ENCODE measurements at regions not wholly inside any gene's neighbourhood (a gene's known extent, or its start where the extent isn't known, plus 50 kb on each side); places are given as distances from the start of the nearest gene placed in this dataset.

GRCh38 chr16:49179714-49180330, 101.8 kb downstream of the CBLN1 start:
- intact Hi-C loops (cut with micrococcal nuclease) = no loop called here
- H3K9me3 ChIP-seq (ENCODE audit: control extremely low read depth in 1 of 3, control insufficient read depth in 2 of 3, insufficient read depth in 1 of 3, low read length in 2 of 3) = peaks cover 0 to 7% (median 0%) of the 10 kb centered on the region in 3 donors
- no peaks in the 10 kb centered on the region for H3K27me3 ChIP-seq (replicated peaks in 1 of 4; ENCODE audit: control extremely low read depth in 1 of 4, control insufficient read depth in 3 of 4, insufficient read depth in 4 of 4, low read length in 3 of 4)
- H3K79me2 ChIP-seq (ENCODE audit: control insufficient read depth, insufficient read depth, low read length) = no peaks in the 10 kb centered on the region
- no peak for DNase-seq
- H3K4me1 ChIP-seq (ENCODE audit: control insufficient read depth in 2 of 2, insufficient read depth in 2 of 2, low read length in 2 of 2) = no peaks in the 10 kb centered on the region
- CTCF ChIA-PET = no interaction called here
- Mint-ChIP-seq H3K4me3 (no peak overlapping the region), H3K4me1 (no peaks in the 10 kb centered on the region), H3K27me3 (peaks cover 4% of the 10 kb centered on the region), H3K9me3 (ENCODE audit: insufficient read depth) (no peaks in the 10 kb centered on the region), H3K27ac (no peak overlapping the region)
- WGBS (ENCODE audit: insufficient coverage) = 28% methylated on average over 2 of the region's 4 CpGs
- no peak overlapping the region for H3K4me3 ChIP-seq (ENCODE audit: control extremely low read depth in 1 of 5, extremely low read depth in 1 of 5, insufficient read depth in 1 of 5, low read depth in 2 of 5, low read length in 4 of 5)
- H3K27ac ChIP-seq (ENCODE audit: low read length in 2 of 2) = no peak overlapping the region
- TF ChIP-seq EZH2 (IDR thresholded peaks at IDR 0.05; ENCODE audit: borderline replicate concordance, insufficient read depth, low read depth, low read length, poor library complexity, severe bottlenecking) = no peak
- TF ChIP-seq, protein P1, sequence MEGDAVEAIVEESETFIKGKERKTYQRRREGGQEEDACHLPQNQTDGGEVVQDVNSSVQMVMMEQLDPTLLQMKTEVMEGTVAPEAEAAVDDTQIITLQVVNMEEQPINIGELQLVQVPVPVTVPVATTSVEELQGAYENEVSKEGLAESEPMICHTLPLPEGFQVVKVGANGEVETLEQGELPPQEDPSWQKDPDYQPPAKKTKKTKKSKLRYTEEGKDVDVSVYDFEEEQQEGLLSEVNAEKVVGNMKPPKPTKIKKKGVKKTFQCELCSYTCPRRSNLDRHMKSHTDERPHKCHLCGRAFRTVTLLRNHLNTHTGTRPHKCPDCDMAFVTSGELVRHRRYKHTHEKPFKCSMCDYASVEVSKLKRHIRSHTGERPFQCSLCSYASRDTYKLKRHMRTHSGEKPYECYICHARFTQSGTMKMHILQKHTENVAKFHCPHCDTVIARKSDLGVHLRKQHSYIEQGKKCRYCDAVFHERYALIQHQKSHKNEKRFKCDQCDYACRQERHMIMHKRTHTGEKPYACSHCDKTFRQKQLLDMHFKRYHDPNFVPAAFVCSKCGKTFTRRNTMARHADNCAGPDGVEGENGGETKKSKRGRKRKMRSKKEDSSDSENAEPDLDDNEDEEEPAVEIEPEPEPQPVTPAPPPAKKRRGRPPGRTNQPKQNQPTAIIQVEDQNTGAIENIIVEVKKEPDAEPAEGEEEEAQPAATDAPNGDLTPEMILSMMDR (IDR thresholded peaks at IDR 0.05) = no peak
- H2AFZ ChIP-seq (ENCODE audit: insufficient read depth, low read depth, low read length, poor library complexity, severe bottlenecking) = no peak overlapping the region
- H3K36me3 ChIP-seq (replicated peaks in 1 of 2; ENCODE audit: control extremely low read depth in 1 of 2, control insufficient read depth in 1 of 2, extremely low read depth in 1 of 2, insufficient read depth in 2 of 2, low read length in 1 of 2) = no peaks in the 10 kb centered on the region
- H4K20me1 ChIP-seq (ENCODE audit: control insufficient read depth, insufficient read depth, low read length, poor library complexity, severe bottlenecking) = no peaks in the 10 kb centered on the region
- H3K4me2 ChIP-seq (replicated peaks; ENCODE audit: low read depth, low read length, poor library complexity, severe bottlenecking) = no peak overlapping the region
- ATAC-seq (ENCODE audit: low read depth) = no peak
- H3K9ac ChIP-seq (ENCODE audit: low read length) = no peak overlapping the region
- POLR2A ChIA-PET = no interaction called here

DNA sequence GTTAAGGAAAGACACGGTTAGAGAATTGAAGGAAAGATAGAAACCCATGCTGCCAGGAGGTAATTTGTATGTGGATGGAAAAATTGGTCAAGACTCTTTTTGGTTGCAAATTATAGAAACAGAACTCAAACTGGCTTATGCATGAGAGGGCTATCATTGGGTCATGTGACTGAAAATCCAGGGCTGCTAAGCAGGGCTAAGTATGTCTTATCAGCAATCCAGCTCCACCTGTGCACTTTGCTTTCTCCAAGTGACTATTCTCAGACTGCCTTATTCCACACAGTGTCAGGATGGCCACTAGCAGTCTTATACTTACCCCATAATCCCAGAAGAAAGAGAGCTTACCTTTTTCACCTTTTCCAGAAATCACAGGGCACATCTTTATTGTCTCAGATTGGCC, 113.5 kb downstream of the CBLN1 start:
- ATAC-seq (ENCODE audit: low read depth) (no peak), DNase-seq (no peak)
- no peak for TF ChIP-seq EZH2 (IDR thresholded peaks at IDR 0.05; ENCODE audit: borderline replicate concordance, insufficient read depth, low read depth, low read length, poor library complexity, severe bottlenecking)
- TF ChIP-seq, protein P1 (IDR thresholded peaks at IDR 0.05) = no peak
- POLR2A ChIA-PET = no interaction called here
- 89% methylated on average over 1 of the region's 1 CpG for WGBS (ENCODE audit: insufficient coverage)
- H3K79me2 ChIP-seq (ENCODE audit: control insufficient read depth, insufficient read depth, low read length) = no peaks in the 10 kb centered on the region
- no peaks in the 10 kb centered on the region for H3K9me3 ChIP-seq (ENCODE audit: control extremely low read depth in 1 of 3, control insufficient read depth in 2 of 3, insufficient read depth in 1 of 3, low read length in 2 of 3)
- CTCF ChIA-PET = no interaction called here
- no peak overlapping the region for H3K27ac ChIP-seq (ENCODE audit: low read length in 2 of 2)
- no peaks in the 10 kb centered on the region for H3K4me1 ChIP-seq (ENCODE audit: control insufficient read depth in 2 of 2, insufficient read depth in 2 of 2, low read length in 2 of 2)
- Mint-ChIP-seq H3K27ac (no peak overlapping the region), H3K27me3 (peaks cover 4% of the 10 kb centered on the region), H3K4me1 (no peaks in the 10 kb centered on the region), H3K4me3 (no peak overlapping the region), H3K9me3 (ENCODE audit: insufficient read depth) (no peaks in the 10 kb centered on the region)
- H3K9ac ChIP-seq (ENCODE audit: low read length) = no peak overlapping the region
- H4K20me1 ChIP-seq (ENCODE audit: control insufficient read depth, insufficient read depth, low read length, poor library complexity, severe bottlenecking) = no peaks in the 10 kb centered on the region
- H3K4me2 ChIP-seq (replicated peaks; ENCODE audit: low read depth, low read length, poor library complexity, severe bottlenecking) = no peak overlapping the region
- H3K36me3 ChIP-seq (replicated peaks in 1 of 2; ENCODE audit: control extremely low read depth in 1 of 2, control insufficient read depth in 1 of 2, extremely low read depth in 1 of 2, insufficient read depth in 2 of 2, low read length in 1 of 2) = no peaks in the 10 kb centered on the region
- H2AFZ ChIP-seq (ENCODE audit: insufficient read depth, low read depth, low read length, poor library complexity, severe bottlenecking) = no peak overlapping the region
- no peak overlapping the region for H3K4me3 ChIP-seq (ENCODE audit: control extremely low read depth in 1 of 5, extremely low read depth in 1 of 5, insufficient read depth in 1 of 5, low read depth in 2 of 5, low read length in 4 of 5)
- intact Hi-C loops (cut with micrococcal nuclease) = no loop called here
- H3K27me3 ChIP-seq (replicated peaks in 1 of 4; ENCODE audit: control extremely low read depth in 1 of 4, control insufficient read depth in 3 of 4, insufficient read depth in 4 of 4, low read length in 3 of 4) = no peaks in the 10 kb centered on the region

All from B cell (primary cell).